ENCODE measurements at regions not wholly inside any gene's neighbourhood (a gene's known extent, or its start where the extent isn't known, plus 50 kb on each side); places are given as distances from the start of the nearest gene placed in this dataset.

GRCh38 chr13:72634859-72635258, 92.6 kb downstream of the MZT1 start:
- TF ChIP-seq CTCF (IDR thresholded peaks at IDR 0.05; ENCODE audit: insufficient read depth, low read length, poor library complexity, severe bottlenecking) = no peak
- no peak for TF ChIP-seq EZH2phosphoT487 (conservative IDR thresholded peaks at IDR 0.05; ENCODE audit: low read length)

Measured in SU-DHL-6 (cell line).